Activated CD4-positive, alpha-beta memory T cell treated with anti-CD3 and anti-CD28 coated beads, Interleukin-2, amount 10 ng/mL, durations not matched to agents 7 days and 5 days (primary cell): ENCODE measurements at regions not wholly inside any gene's neighbourhood (a gene's known extent, or its start where the extent isn't known, plus 50 kb on each side); places are given as distances from the start of the nearest gene placed in this dataset.

Experiments
- CTCF ChIA-PET: fragments of 350-600 bp; sonication (Branson Sonifier 250); formaldehyde crosslinking; loops from one replicate; lab custom pipeline; 2021; ENCODE audit warnings: antibody characterized with exemption, inconsistent platforms; lab: Charles Lee
- POLR2A ChIA-PET: fragments of 350-600 bp; sonication (Branson Sonifier 250); formaldehyde crosslinking; loops from one replicate; lab custom pipeline; 2021; ENCODE audit warnings: antibody characterized with exemption; lab: Charles Lee
- DNase-seq: peaks from one replicate; pipeline ENCODE4 v3.0.0-alpha.2; 2020
- H3K27ac Mint-ChIP-seq: one replicate; pipeline ENCODE4 v1.8.0; 2021; ENCODE audit warnings: mild to moderate bottlenecking, mixed read lengths
- H3K27me3 Mint-ChIP-seq: one replicate; pipeline ENCODE4 v1.8.0; 2021; ENCODE audit warnings: mixed read lengths
- H3K36me3 Mint-ChIP-seq: one replicate; pipeline ENCODE4 v1.8.0; 2021; ENCODE audit warnings: low read depth, mixed read lengths
- H3K4me1 Mint-ChIP-seq: one replicate; pipeline ENCODE4 v1.8.0; 2021; ENCODE audit warnings: mixed read lengths
- H3K4me3 Mint-ChIP-seq: one replicate; pipeline ENCODE4 v1.8.0; 2021; ENCODE audit warnings: mild to moderate bottlenecking, mixed read lengths
- H3K9me3 Mint-ChIP-seq: one replicate; pipeline ENCODE4 v1.8.0; 2021; ENCODE audit warnings: mixed read lengths

DNA sequence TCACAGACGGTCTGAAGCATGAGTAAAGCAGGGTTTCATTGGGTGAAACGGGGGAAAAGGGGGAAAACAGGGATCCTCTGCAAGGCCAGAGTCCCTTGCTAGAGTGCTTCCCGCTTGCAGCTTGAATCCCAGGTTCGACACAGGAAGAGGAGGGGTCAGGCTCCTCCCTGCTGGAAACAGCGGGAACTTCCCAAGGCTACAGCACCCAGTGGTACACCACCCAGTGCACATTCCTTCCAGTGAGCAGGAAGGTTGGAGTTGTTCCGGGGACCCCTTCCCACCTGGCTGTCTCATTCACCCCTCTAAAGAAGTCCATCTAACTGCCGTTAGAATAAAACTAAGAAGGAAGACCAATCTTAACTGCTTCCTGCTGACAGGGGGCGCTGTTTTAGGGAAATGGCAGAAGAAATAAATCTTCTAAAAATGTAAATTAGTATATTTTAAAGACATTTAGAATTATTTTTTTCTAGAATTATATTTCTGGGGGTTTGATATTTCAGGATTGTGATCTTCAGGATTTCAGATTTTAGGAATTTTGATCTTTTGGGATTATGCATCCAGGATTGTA lies 230.9 kb downstream of the RBM43 start:
- POLR2A ChIA-PET, result no interaction called here
- CTCF ChIA-PET, result interaction anchor here (1.4 kb wide), 1 partner anchor 21 kb away, joined by 3 read pairs; no protein-coding TSS in a partner anchor
- Mint-ChIP-seq H3K4me3 (no peak overlapping the region), H3K27ac (no peak overlapping the region), H3K36me3 (no peaks in the 10 kb centered on the region), H3K27me3 (peaks cover 3% of the 10 kb centered on the region), H3K4me1 (peaks cover 1% of the 10 kb centered on the region), H3K9me3 (no peaks in the 10 kb centered on the region)
- no peak for DNase-seq

DNA sequence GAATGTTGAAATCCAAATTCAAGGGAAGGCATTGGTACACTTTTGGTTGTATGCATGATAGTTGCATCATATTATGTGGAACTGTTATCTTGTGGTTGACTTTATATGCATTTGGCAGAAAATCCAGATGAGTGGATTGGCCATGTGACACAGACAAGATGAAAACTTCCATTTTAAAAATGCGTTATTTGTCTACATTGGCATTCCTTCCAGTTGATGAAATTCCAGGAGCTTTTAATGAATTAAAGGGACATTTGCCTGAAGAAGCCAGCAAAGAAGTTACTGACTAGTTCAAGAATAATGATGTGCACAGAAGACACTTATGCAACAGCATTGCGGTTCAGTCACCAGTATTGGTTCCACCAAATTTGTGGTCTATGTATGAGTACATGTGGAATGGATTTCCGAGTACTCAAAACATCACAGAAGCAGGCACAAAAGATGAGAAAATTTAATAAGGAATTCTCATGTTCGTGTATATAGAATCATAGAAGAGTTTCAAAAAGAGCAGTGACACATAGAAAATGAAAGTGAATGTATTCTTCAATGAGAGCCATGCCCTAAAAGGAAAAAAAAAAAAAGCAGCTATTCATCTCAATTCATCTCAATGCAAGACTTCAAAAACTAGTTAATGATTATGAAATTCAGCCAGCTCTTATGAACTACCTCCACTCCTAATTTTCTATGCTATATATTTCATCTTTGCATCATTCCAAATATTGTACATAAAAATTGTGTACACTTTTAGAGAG lies 232.1 kb downstream of the RBM43 start:
- H3K4me1 Mint-ChIP-seq, result peaks cover 1% of the 10 kb centered on the region
- H3K27ac Mint-ChIP-seq, result no peak overlapping the region
- POLR2A ChIA-PET, result no interaction called here
- DNase-seq, result no peak
- no peaks in the 10 kb centered on the region for H3K9me3 Mint-ChIP-seq
- H3K36me3 Mint-ChIP-seq, result no peaks in the 10 kb centered on the region
- H3K4me3 Mint-ChIP-seq, result no peak overlapping the region
- CTCF ChIA-PET, result no interaction called here
- H3K27me3 Mint-ChIP-seq, result peaks cover 3% of the 10 kb centered on the region

GRCh38 chr2:151028691-151029176 lies 232.9 kb downstream of the RBM43 start:
- no peak overlapping the region for H3K4me3 Mint-ChIP-seq
- ChIA-PET CTCF (no interaction called here), POLR2A (no interaction called here)
- no peaks in the 10 kb centered on the region for H3K9me3 Mint-ChIP-seq
- peaks cover 4% of the 10 kb centered on the region for H3K27me3 Mint-ChIP-seq
- no peak for DNase-seq
- no peaks in the 10 kb centered on the region for H3K36me3 Mint-ChIP-seq
- peaks cover 1% of the 10 kb centered on the region for H3K4me1 Mint-ChIP-seq
- H3K27ac Mint-ChIP-seq, result no peak overlapping the region

DNA sequence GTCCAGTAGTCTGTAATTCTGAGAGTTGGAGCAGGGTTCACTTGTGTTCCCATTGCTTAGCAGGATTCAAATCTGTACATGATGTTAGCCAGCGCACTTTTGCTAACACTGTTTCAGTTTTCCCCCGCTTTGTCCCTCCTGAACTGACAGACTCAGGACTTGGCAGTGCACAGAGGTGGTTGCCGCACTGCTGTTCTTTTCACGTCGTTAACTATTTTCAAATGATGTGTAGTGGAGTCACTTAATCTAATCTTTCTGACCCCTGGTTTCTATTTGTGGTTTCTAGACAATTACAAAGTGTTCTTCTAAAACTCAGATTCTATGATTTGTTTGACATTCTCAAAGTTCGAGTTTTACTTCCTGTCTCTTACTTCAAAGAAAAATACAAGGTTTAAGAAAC lies 234.5 kb downstream of the RBM43 start:
- Mint-ChIP-seq H3K4me3 (no peak overlapping the region), H3K4me1 (peaks cover 1% of the 10 kb centered on the region), H3K27me3 (peaks cover 14% of the 10 kb centered on the region), H3K36me3 (no peaks in the 10 kb centered on the region), H3K27ac (no peak overlapping the region), H3K9me3 (no peaks in the 10 kb centered on the region)
- ChIA-PET POLR2A (no interaction called here), CTCF (no interaction called here)
- no peak for DNase-seq

GRCh38 chr2:151025816-151026215 lies 235.8 kb downstream of the RBM43 start:
- ChIA-PET CTCF (no interaction called here), POLR2A (no interaction called here)
- Mint-ChIP-seq H3K27ac (no peak overlapping the region), H3K4me1 (peaks cover 1% of the 10 kb centered on the region), H3K4me3 (no peak overlapping the region), H3K36me3 (no peaks in the 10 kb centered on the region), H3K27me3 (peaks cover 12% of the 10 kb centered on the region), H3K9me3 (no peaks in the 10 kb centered on the region)
- DNase-seq, result no peak

DNA sequence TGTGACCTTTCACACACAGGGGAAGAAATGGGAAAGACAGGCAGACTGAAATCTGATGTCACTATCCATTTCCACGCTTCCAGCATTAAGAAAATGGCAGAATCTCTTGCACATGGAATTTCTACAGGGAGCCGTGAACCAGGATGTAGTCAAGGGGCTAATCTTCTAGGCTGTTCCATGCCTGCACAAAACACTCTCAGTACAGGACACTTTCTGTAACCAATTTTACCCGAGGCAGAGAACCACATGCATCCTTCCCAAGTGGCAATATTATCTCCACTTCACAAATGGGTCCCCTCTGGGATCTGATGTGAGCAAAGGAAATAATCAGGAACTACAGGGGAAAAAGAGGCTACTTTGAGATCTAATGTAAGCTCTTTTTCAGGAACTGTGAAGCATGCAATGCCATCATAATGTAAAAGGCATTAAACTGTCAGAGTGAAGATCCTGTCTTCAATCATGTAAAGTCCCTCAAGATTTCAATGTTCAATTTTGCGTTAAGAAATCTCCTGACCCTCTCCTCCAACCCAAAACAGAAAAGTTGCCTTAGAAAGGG lies 236.9 kb downstream of the RBM43 start:
- ChIA-PET CTCF (no interaction called here), POLR2A (no interaction called here)
- Mint-ChIP-seq H3K27me3 (peaks cover 12% of the 10 kb centered on the region), H3K36me3 (no peaks in the 10 kb centered on the region), H3K9me3 (no peaks in the 10 kb centered on the region), H3K4me3 (no peak overlapping the region), H3K27ac (no peak overlapping the region), H3K4me1 (peaks cover 1% of the 10 kb centered on the region)
- DNase-seq, result no peak

- Mint-ChIP-seq H3K27me3 (peaks cover 12% of the 10 kb centered on the region), H3K27ac (no peak overlapping the region), H3K36me3 (no peaks in the 10 kb centered on the region), H3K9me3 (no peaks in the 10 kb centered on the region), H3K4me1 (no peaks in the 10 kb centered on the region), H3K4me3 (no peak overlapping the region)
- ChIA-PET POLR2A (no interaction called here), CTCF (no interaction called here)
- no peak for DNase-seq
These were observed 239.8 kb downstream of the RBM43 start for GRCh38 chr2:151021747-151022452.

DNA sequence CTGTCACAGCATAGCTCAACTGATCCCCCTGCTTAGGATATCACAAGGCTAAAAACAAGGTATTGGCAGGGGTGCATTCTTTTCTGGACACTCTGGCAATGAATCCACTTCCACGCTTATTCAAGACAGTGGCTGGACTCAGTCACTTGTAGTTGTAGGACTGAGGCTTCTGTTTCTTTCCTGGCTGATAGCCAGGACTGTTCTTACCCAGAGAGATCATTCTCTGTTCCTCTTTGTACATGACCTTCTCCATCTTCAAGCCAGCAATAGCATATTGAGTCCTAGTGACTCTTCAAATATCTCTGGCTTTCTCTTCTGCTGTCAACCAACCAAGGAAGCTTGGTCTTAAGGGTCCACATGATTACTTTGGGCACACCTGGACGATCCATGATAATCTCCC lies 241.3 kb downstream of the RBM43 start:
- no peaks in the 10 kb centered on the region for H3K36me3 Mint-ChIP-seq
- POLR2A ChIA-PET, result no interaction called here
- no peak overlapping the region for H3K27ac Mint-ChIP-seq
- H3K4me1 Mint-ChIP-seq, result no peaks in the 10 kb centered on the region
- H3K9me3 Mint-ChIP-seq, result no peaks in the 10 kb centered on the region
- peaks cover 12% of the 10 kb centered on the region for H3K27me3 Mint-ChIP-seq
- no peak for DNase-seq
- no peak overlapping the region for H3K4me3 Mint-ChIP-seq
- CTCF ChIA-PET, result no interaction called here

GRCh38 chr2:151009437-151010175 lies 252.1 kb downstream of the RBM43 start:
- Mint-ChIP-seq H3K27ac (no peak overlapping the region), H3K36me3 (no peaks in the 10 kb centered on the region), H3K27me3 (no peaks in the 10 kb centered on the region), H3K4me3 (no peak overlapping the region), H3K9me3 (no peaks in the 10 kb centered on the region), H3K4me1 (no peaks in the 10 kb centered on the region)
- CTCF ChIA-PET, result no interaction called here
- POLR2A ChIA-PET, result no interaction called here
- no peak for DNase-seq

DNA sequence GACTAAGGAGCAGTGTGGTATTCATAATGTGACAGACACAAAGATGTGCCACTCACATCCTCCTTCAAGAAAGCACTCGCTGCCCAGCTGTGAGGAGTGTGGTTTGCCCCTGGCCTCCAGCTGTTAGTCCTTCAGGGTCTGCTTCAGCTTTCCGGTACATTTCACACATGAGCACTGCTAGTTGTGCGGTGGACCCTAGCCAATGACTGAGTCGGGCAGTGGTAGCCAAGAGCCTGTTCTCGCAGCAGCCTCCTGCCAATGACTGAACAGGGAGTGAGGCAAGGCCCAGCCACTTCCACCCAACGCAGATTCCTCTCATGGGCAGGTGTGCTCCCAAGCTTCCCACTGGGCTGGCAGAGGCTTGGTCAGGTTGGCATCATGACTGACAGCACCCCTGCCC lies 254.3 kb downstream of the RBM43 start:
- POLR2A ChIA-PET, result no interaction called here

GRCh38 chr2:151002959-151003600 lies 258.6 kb downstream of the RBM43 start:
- DNase-seq, result no peak
- ChIA-PET POLR2A (no interaction called here), CTCF (no interaction called here)
- H3K4me3 Mint-ChIP-seq, result no peak overlapping the region
- no peaks in the 10 kb centered on the region for H3K36me3 Mint-ChIP-seq
- no peaks in the 10 kb centered on the region for H3K4me1 Mint-ChIP-seq
- H3K27ac Mint-ChIP-seq, result no peak overlapping the region
- no peaks in the 10 kb centered on the region for H3K27me3 Mint-ChIP-seq
- H3K9me3 Mint-ChIP-seq, result no peaks in the 10 kb centered on the region

More for the DNA sequence above, 254.3 kb downstream of the RBM43 start:
- CTCF ChIA-PET, result interaction anchor here (0.5 kb wide), 1 partner anchor 403 kb away, joined by 4 read pairs; no protein-coding TSS in a partner anchor
- no peak for DNase-seq
- Mint-ChIP-seq H3K9me3 (no peaks in the 10 kb centered on the region), H3K4me1 (no peaks in the 10 kb centered on the region), H3K36me3 (no peaks in the 10 kb centered on the region), H3K27ac (no peak overlapping the region), H3K4me3 (no peak overlapping the region), H3K27me3 (no peaks in the 10 kb centered on the region)

DNA sequence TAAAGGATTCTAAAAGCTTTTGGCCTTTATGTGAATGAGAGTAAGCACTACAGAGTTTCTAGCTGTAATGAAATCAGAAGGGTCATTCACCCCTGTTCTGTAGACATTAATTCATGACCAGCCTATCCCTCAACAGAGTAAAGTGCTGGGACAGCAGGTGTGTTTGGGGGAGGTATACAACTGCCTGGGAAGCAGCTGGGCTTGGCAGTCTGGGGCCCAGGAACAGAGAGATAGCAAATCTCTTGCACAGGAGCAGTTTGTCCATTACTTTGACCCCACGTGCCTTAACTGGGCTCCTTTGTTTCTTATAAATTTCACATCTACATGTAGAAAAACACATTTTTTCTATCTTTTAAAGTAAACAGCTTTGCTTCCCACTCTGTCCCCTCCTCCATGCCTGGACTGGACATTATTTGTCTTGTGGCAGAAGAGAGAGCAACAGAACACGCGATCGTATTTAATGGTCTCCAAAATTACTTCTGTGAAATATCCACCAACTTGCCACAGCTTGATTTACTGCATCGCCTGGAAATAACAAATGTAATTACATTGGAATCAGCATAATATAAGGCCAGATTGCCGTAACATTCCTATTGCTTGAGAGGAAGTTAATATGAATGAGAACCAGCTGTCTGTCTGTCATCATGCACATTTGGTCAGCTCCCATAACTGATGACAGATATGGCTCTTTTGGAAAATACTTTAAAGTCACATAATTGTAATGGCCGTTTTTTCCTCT lies 263.8 kb downstream of the RBM43 start:
- H3K9me3 Mint-ChIP-seq, result no peaks in the 10 kb centered on the region
- POLR2A ChIA-PET, result no interaction called here
- H3K27me3 Mint-ChIP-seq, result peaks cover 4% of the 10 kb centered on the region
- H3K4me1 Mint-ChIP-seq, result no peaks in the 10 kb centered on the region
- H3K4me3 Mint-ChIP-seq, result no peak overlapping the region
- no peaks in the 10 kb centered on the region for H3K36me3 Mint-ChIP-seq
- H3K27ac Mint-ChIP-seq, result no peak overlapping the region
- CTCF ChIA-PET, result no interaction called here
- DNase-seq, result no peak
